Sigmoid colon (tissue), 6 donors: ENCODE measurements at regions not wholly inside any gene's neighbourhood (a gene's known extent, or its start where the extent isn't known, plus 50 kb on each side); places are given as distances from the start of the nearest gene placed in this dataset.

Experiments used
- DNase-seq: peaks from one replicate; pipeline ENCODE4 v3.0.0-alpha.2; 2019
- H3K27ac ChIP-seq, 4 donors: fragments of 200-600 bp; sonication (generic); one replicate each; pipeline ENCODE4 v1.5.1; 2016 to 2019; ENCODE audit warnings: mild to moderate bottlenecking in 1 of 4
- H3K27me3 ChIP-seq, 3 donors: fragments of 200-600 bp; sonication (generic); one replicate each; pipeline ENCODE4 v1.5.1; 2019; ENCODE audit warnings: mild to moderate bottlenecking in 1 of 3
- H3K36me3 ChIP-seq, 4 donors: fragments of 200-600 bp; sonication (generic); one replicate each; pipeline ENCODE4 v1.5.1; 2016 to 2019
- H3K4me1 ChIP-seq, 4 donors: fragments of 200-600 bp; sonication (generic); one replicate each; pipeline ENCODE4 v1.5.1; 2017 to 2019
- H3K4me3 ChIP-seq, 4 donors: fragments of 200-600 bp; sonication (generic); one replicate each; pipeline ENCODE4 v1.5.1; 2017 to 2019; ENCODE audit warnings: mild to moderate bottlenecking in 2 of 4, moderate library complexity in 1 of 4
- H3K9me3 ChIP-seq, 4 donors: fragments of 200-600 bp in 3 of 4; sonication (generic) in 3 of 4; one replicate each; pipeline versions ENCODE4 v1.5.1 to v1.6.1; 2013 to 2019
- CTCF ChIP-seq, 4 experiments: fragments of 450-650 bp in 3 of 4; fragments of 200-600 bp in 1 of 4; IDR thresholded peaks; one replicate each; pipeline ENCODE4 v1.5.1; 2016 to 2019; ENCODE audit warnings: antibody characterized with exemption in 4 of 4, mild to moderate bottlenecking in 3 of 4, moderate library complexity in 2 of 4
- EP300 ChIP-seq, 4 donors: sonication (generic); formaldehyde crosslinking; IDR thresholded peaks; one replicate each; pipeline ENCODE4 v1.6.1; 2017; ENCODE audit warnings: antibody characterized with exemption in 4 of 4
- POLR2A ChIP-seq, 2 donors: fragments of 450-650 bp; IDR thresholded peaks; one replicate each; pipeline ENCODE4 v1.6.1; 2016; ENCODE audit warnings: antibody characterized with exemption in 2 of 2, mild to moderate bottlenecking in 2 of 2, moderate library complexity in 2 of 2
- POLR2AphosphoS5 ChIP-seq, 4 donors: sonication (generic); formaldehyde crosslinking; IDR thresholded peaks; one replicate each; pipeline ENCODE4 v1.6.1; 2017; ENCODE audit warnings: antibody characterized with exemption in 4 of 4
- WGBS, 2 donors: extraction: QIAGEN DNeasy Blood & Tissue Kit; methylation state at CpG; one replicate each; pipeline ENCODE4 v1.1.7; 2013; 5-methylcytosine and 5-hydroxymethylcytosine counted together
- intact Hi-C: fragments of 100-400 bp; cut with DNase I; formaldehyde crosslinking; loops from one replicate; pipeline ENCODE4 v1.15.1; 2023
- donor health status: healthy with polysubstance abuse.
- donor health status: healthy.

GRCh38 chr9:103361906-103362305 lies 366.8 kb downstream of the CYLC2 start:
- Histone ChIP-seq H3K4me1 (no peaks in the 10 kb centered on the region), H3K27me3 (no peaks in the 10 kb centered on the region), H3K9me3 (no peaks in the 10 kb centered on the region), H3K4me3 (no peak overlapping the region), H3K27ac (no peak overlapping the region), H3K36me3 (no peaks in the 10 kb centered on the region)
- DNase-seq: no peak
- TF ChIP-seq POLR2AphosphoS5 (IDR thresholded peaks at IDR 0.05) (no peak), POLR2A (IDR thresholded peaks at IDR 0.05) (no peak), CTCF (IDR thresholded peaks at IDR 0.05) (no peak)
- intact Hi-C loops: no loop called here

GRCh38 chr9:103362986-103363385 lies 367.9 kb downstream of the CYLC2 start:
- intact Hi-C loops: no loop called here
- Histone ChIP-seq H3K4me3 (no peak overlapping the region), H3K36me3 (no peaks in the 10 kb centered on the region), H3K9me3 (no peaks in the 10 kb centered on the region), H3K27me3 (no peaks in the 10 kb centered on the region), H3K27ac (no peak overlapping the region), H3K4me1 (no peaks in the 10 kb centered on the region)
- no peak for TF ChIP-seq EP300 (IDR thresholded peaks at IDR 0.05)
- TF ChIP-seq POLR2AphosphoS5 (IDR thresholded peaks at IDR 0.05): no peak
- no peak for TF ChIP-seq POLR2A (IDR thresholded peaks at IDR 0.05)
- no peak for TF ChIP-seq CTCF (IDR thresholded peaks at IDR 0.05)
- no peak for DNase-seq

GRCh38 chr9:103364753-103365152 lies 369.6 kb downstream of the CYLC2 start:
- 70 to 72% methylated on average over 2 of the region's 2 CpGs for WGBS, 2 donors
- H3K4me1 ChIP-seq: no peaks in the 10 kb centered on the region
- DNase-seq: no peak
- H3K9me3 ChIP-seq: no peaks in the 10 kb centered on the region
- no peaks in the 10 kb centered on the region for H3K27me3 ChIP-seq
- H3K36me3 ChIP-seq: no peaks in the 10 kb centered on the region
- no peak overlapping the region for H3K27ac ChIP-seq
- intact Hi-C loops: no loop called here
- no peak overlapping the region for H3K4me3 ChIP-seq
- no peak for TF ChIP-seq POLR2A (IDR thresholded peaks at IDR 0.05)
- no peak for TF ChIP-seq POLR2AphosphoS5 (IDR thresholded peaks at IDR 0.05)
- no peak for TF ChIP-seq CTCF (IDR thresholded peaks at IDR 0.05)
- no peak for TF ChIP-seq EP300 (IDR thresholded peaks at IDR 0.05)

- 91 to 92% methylated on average over 5 of the region's 5 CpGs for WGBS, 2 donors
- intact Hi-C loops: no loop called here
- no peaks in the 10 kb centered on the region for H3K9me3 ChIP-seq
- H3K4me3 ChIP-seq: no peak overlapping the region
- TF ChIP-seq POLR2AphosphoS5 (IDR thresholded peaks at IDR 0.05) (no peak), EP300 (IDR thresholded peaks at IDR 0.05) (no peak), POLR2A (IDR thresholded peaks at IDR 0.05) (no peak), CTCF (IDR thresholded peaks at IDR 0.05) (no peak)
- H3K27ac ChIP-seq: no peak overlapping the region
- H3K27me3 ChIP-seq: no peaks in the 10 kb centered on the region
- no peaks in the 10 kb centered on the region for H3K36me3 ChIP-seq
- H3K4me1 ChIP-seq: no peaks in the 10 kb centered on the region
- no peak for DNase-seq
Observed at GRCh38 chr9:103371152-103371551, 376.0 kb downstream of the CYLC2 start.

GRCh38 chr9:103372828-103373227 lies 377.7 kb downstream of the CYLC2 start:
- intact Hi-C loops: no loop called here
- Histone ChIP-seq H3K9me3 (no peaks in the 10 kb centered on the region), H3K27me3 (no peaks in the 10 kb centered on the region), H3K4me1 (no peaks in the 10 kb centered on the region), H3K27ac (no peak overlapping the region), H3K4me3 (no peak overlapping the region), H3K36me3 (no peaks in the 10 kb centered on the region)
- TF ChIP-seq EP300 (IDR thresholded peaks at IDR 0.05) (no peak), CTCF (IDR thresholded peaks at IDR 0.05) (no peak), POLR2A (IDR thresholded peaks at IDR 0.05) (no peak), POLR2AphosphoS5 (IDR thresholded peaks at IDR 0.05) (no peak)
- 66 to 74% methylated on average over 4 of the region's 4 CpGs for WGBS, 2 donors
- DNase-seq: no peak
